ENCODE measurements at regions not wholly inside any gene's neighbourhood (a gene's known extent, or its start where the extent isn't known, plus 50 kb on each side); places are given as distances from the start of the nearest gene placed in this dataset.
"Not testable (repeated sequence)": the region's sequence is repeated elsewhere in the genome, so short reads cannot be mapped to it uniquely, and the experiment has no call there.

- H3K4me3 ChIP-seq (ENCODE audit: low read depth, low read length); DNase-seq (ENCODE audit: low read depth): not testable (repeated sequence)
Measured at GRCh38 chr22:11313040-11313759, 4214.8 kb upstream of the OR11H1 start.

GRCh38 chr22:11318633-11319032, 4209.4 kb upstream of the OR11H1 start:
- H3K4me3 ChIP-seq (ENCODE audit: low read depth, low read length); DNase-seq (ENCODE audit: low read depth): not testable (repeated sequence)

- H3K4me3 ChIP-seq (ENCODE audit: low read depth, low read length); DNase-seq (ENCODE audit: low read depth): not testable (repeated sequence)
Measured at GRCh38 chr22:11324439-11325037, 4203.5 kb upstream of the OR11H1 start.

GRCh38 chr22:11325767-11326166, 4202.2 kb upstream of the OR11H1 start:
- H3K4me3 ChIP-seq (ENCODE audit: low read depth, low read length) = no peak overlapping the region
- no peak for DNase-seq (ENCODE audit: low read depth)
- no peak for TF ChIP-seq CTCF (IDR thresholded peaks at IDR 0.05; ENCODE audit: control insufficient read depth, extremely low read depth, insufficient read depth)

GRCh38 chr22:11341387-11342068, 4186.5 kb upstream of the OR11H1 start:
- not testable (repeated sequence) for DNase-seq (ENCODE audit: low read depth); H3K4me3 ChIP-seq (ENCODE audit: low read depth, low read length)

- not testable (repeated sequence) for DNase-seq (ENCODE audit: low read depth); H3K4me3 ChIP-seq (ENCODE audit: low read depth, low read length)
Measured at GRCh38 chr22:11351181-11351580, 4176.8 kb upstream of the OR11H1 start.

GRCh38 chr22:11352287-11352686, 4175.7 kb upstream of the OR11H1 start:
- H3K4me3 ChIP-seq (ENCODE audit: low read depth, low read length); DNase-seq (ENCODE audit: low read depth): not testable (repeated sequence)

- no peak for TF ChIP-seq CTCF (IDR thresholded peaks at IDR 0.05; ENCODE audit: control insufficient read depth, extremely low read depth, insufficient read depth)
- no peak for DNase-seq (ENCODE audit: low read depth)
- no peak overlapping the region for H3K4me3 ChIP-seq (ENCODE audit: low read depth, low read length)
Measured at GRCh38 chr22:11360632-11361031, 4167.4 kb upstream of the OR11H1 start.

GRCh38 chr22:11361496-11361895, 4166.5 kb upstream of the OR11H1 start:
- H3K4me3 ChIP-seq (ENCODE audit: low read depth, low read length); DNase-seq (ENCODE audit: low read depth): not testable (repeated sequence)

- DNase-seq (ENCODE audit: low read depth); H3K4me3 ChIP-seq (ENCODE audit: low read depth, low read length): not testable (repeated sequence)
Measured at GRCh38 chr22:11369612-11370307, 4158.2 kb upstream of the OR11H1 start.

- not testable (repeated sequence) for H3K4me3 ChIP-seq (ENCODE audit: low read depth, low read length); DNase-seq (ENCODE audit: low read depth)
Measured at GRCh38 chr22:11370311-11370710, 4157.7 kb upstream of the OR11H1 start.

All from LNCaP clone FGC (cell line).